Brain pericyte (primary cell): ENCODE measurements at regions not wholly inside any gene's neighbourhood (a gene's known extent, or its start where the extent isn't known, plus 50 kb on each side); places are given as distances from the start of the nearest gene placed in this dataset.
A peak's percentile ranks its signal among the peaks of the same experiment; 100 is the strongest.

Source experiments
- DNase-seq: peaks from one replicate; pipeline ENCODE4 v3.0.0-alpha.2; 2012; ENCODE audit warnings: low read depth, low spot score

DNA sequence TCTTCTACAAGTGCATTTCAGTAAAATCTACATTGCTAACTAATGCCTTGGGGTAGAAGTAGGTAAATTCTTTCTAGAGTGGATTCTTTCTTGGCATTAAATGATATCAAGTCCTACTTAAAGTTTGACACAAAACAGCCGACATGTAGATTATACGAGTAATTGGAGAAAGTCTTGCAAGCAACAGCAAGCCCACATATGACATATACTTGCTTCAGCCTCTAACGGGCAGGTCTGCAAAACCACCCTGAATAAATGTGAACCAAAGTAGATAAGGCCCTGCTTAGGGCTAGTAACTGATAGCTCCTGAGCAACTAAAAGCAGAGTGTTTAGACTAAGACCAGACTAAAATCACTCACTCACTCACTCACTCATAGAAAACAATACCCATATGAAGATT is 203.2 kb downstream of the LTN1 start:
- DNase-seq = no peak

DNA sequence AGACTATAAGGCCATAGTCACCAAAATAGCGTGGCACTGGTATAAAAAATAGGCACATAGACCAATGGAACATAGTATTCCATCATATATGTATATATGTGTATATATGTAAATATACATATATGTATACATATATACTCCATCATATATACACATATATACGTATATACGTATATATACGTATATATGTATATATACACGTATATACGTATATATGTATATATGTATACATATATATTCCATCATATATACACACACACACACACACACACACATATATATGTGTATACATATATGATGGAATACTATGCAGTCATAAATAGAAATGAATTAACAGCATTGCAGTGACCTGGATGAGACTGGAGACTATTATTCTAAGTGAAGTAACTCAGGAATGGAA is 204.6 kb downstream of the LTN1 start:
- DNase-seq = no peak

GRCh38 chr21:28783641-28784185 is 209.0 kb downstream of the LTN1 start:
- no peak for DNase-seq

DNA sequence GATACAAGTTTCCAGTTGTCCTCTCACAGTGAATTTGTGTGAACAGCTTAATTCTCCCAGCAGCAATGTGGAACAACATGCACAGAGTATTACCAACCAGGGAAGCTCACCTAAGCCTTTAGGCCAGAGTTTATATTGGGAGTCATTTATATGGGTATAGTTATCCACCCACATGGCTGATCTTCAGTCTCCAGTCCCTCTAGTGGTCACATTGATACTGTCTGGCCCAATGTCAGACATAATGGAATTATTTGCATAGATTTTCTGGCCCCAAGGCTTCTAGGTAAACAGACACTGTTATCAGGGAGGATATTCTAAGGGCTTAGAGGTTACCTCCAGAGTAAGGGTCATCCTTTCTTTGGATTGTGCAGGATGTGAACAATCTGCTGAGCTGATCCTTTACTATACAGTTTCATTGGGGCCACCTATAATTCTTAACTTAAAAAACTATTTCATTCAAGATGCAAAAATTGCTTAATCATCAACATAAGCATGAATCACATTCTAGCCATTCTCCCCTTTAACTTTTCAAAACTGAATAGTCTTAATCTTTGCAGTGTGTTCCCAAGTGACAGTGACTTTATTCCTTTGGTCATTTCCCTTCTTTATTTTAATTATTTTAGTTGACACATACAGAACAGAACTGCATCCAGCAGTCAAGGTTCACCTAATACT is 210.9 kb downstream of the LTN1 start:
- DNase-seq = no peak

DNA sequence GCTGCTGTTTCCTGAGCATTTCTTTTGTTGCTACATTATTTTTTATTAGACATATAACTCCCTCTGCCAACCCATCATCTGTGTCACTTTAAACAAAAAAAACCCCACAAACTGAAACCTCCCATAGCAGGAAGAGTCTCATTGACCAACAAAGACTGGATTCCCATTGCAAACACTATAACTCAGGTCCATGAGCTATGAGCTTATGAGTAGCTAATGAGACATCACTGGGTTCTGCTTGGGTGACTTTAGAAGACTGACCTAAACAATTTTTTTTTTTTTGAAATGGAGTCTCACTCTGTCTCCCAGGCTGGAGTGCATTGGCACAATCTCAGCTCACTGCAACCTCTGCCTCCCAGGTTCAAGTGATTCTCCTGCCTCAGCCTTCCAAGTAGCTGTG is 212.8 kb downstream of the LTN1 start:
- no peak for DNase-seq

DNA sequence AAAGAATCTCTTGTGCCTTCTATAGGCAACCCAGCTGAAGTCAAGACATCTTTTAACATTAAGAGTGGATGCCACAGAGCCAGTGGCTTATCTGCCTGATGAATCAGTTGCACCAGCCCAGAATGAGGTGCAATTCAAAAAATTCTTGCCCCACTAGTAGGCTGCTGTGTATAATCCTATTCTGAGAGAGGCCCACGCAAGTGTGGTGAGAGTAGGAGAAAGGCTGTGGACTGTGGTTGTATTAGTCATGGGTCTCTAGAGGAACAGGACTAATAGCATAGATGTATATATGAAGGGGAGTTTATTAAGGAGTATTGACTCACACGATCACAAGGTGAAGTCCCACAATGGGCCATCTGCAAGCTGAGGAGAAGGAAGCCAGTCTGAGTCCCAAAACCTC is 216.4 kb downstream of the LTN1 start:
- DNase-seq = no peak

- DNase-seq = no peak
These were observed 217.6 kb downstream of the LTN1 start for GRCh38 chr21:28775071-28775470.

DNA sequence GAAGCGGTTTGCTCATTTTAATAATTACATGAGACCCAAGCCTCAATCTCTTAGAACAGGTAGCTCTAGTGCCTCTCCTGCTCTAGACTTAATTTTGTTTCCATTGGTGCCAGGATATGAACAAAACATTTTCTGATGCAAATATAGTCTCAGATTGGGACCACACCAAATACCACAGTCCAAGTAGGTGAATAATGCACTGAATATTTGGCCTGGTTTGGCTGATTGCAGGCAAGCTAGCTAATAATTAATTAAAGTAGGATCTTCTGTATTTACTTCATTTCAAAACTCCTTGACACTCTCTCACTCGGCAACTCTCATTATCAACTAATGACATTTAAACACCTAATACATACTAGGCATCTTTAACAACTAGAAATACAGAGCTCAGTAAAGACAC is 219.6 kb downstream of the LTN1 start:
- no peak for DNase-seq

GRCh38 chr21:28771790-28772501 is 220.7 kb downstream of the LTN1 start:
- peak; percentile 37 for DNase-seq

- DNase-seq = no peak
These were observed 221.6 kb downstream of the LTN1 start for GRCh38 chr21:28770867-28771661.

DNA sequence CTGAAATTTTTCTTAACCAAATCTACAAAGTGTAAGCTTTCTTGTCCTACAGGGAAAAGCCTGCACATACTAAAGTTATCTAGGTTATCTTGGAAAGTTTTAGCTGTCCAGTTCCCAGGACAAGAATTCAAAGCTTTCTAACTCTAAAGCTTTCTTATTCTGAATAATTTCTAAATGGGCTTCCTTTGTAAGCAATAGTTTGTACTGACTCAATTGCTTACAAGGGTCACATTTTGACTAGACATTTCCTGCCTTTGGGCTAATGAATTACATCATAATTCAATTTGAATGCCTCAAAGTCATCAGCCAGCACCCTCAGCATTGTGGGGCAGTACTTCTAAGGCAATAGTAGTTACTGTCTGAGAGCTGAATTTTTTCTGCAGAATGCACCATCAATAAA is 223.0 kb downstream of the LTN1 start:
- no peak for DNase-seq

DNA sequence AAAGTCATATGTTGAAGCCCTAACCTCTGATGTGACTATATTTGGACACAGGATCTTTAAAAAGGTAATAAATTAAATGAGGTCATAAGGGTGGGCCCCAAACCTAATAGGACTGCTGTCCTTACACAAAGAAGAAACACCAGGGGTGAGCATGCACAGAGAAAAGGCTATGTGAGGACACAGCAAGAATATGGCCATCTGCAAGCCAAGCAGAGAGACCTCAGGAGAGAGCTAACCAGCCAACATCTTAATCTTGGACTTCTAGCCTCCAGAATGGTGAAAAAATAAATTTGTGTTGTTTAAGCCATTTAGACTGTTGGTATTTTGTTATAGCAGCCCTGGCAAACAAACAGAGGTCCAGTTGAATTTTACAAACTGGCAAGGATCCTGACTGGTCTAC is 223.9 kb downstream of the LTN1 start:
- no peak for DNase-seq

DNA sequence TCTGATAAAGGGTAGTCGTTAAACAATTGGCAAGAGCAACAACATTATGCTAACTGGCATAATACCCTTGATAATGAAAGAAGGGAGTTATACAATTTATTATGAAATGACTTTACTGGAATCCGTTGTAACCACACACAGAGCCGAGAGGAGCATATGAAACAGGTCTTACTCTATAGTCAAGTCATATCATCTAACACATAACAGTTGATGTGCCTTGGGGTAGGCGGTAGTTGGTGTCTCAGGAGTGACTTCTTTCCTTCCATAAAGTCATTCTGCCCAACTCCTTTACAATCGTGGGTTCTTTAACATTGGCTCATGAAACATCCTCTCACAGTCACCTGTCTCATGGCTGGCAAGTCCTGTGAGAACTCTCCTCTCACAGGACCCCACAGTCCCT is 225.2 kb downstream of the LTN1 start:
- DNase-seq = no peak

DNA sequence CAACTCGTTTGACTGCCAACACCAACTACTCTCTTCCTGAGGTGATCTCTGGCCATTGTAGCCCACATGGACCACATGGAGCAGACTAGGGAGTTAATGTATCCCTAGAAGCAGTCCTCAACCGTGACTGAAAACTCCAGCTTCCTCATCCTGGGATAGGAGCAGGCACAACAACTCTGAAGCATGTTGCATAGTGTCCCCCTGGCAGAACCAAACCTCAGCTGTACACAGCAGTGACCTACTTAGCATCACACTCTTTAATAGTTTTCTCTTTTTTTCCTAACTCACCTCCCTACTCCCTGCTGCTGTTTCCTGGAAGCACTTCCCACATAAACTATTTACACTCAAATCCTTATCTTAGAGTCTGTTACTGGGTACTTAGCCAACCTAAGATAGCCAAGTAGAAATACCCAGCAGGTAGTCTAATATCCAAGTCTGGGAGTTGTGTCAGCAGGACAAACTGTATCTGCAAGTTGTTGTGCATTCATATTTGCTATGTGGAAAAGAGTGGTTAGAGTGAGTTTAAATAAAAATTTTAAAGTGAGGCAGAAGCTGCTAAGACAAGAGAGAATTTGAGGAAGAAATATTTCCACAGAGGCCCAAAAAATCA is 228.8 kb downstream of the LTN1 start:
- no peak for DNase-seq

DNA sequence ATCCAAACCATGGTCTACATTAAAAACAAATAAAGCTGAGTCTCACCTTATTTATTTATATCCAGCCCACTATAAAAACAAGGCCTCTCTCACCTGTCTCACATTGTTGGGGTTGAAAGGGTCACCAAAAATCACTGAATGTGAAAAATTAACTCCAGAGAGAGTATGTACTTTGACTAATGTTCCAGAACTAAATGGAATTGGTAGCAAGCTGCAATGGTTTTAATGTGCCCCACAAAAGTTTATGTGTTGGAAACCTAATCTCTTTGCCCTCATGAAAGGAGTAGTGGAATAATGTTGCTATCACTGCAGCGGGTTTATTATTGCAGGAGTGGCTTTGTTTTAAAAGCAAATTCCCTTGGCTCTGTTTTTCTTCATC is 230.3 kb downstream of the LTN1 start:
- DNase-seq = no peak

DNA sequence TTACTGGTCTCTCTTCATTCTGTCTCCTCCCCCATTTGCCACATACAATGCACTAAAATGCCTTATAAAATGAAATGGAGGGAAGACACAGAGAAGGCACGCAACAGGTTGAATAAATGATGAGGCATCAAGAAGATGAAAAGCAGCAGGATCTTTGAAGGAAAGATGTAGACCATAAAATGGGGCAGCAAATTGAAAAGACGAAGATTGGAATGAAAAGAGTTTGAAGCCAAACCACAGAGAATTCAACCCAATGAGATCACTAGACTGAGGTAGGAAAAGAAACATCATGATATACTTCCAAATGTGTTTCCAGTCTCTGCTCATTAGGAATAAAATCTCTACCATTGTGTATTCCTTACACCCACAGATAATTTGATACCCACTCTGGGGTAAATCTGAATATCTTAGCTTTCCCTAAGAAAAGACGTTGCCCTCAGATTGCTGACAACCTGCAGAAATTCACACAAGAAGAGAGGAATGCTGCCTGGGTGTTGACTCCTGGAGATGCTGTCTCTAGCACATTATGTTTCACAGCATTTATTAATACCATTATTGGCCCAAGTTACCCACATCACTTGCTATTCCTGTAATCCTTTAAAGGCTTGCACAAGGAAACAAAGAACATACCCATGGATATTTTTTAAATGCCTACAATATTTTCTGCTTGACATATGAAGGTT is 230.9 kb downstream of the LTN1 start:
- no peak for DNase-seq

DNA sequence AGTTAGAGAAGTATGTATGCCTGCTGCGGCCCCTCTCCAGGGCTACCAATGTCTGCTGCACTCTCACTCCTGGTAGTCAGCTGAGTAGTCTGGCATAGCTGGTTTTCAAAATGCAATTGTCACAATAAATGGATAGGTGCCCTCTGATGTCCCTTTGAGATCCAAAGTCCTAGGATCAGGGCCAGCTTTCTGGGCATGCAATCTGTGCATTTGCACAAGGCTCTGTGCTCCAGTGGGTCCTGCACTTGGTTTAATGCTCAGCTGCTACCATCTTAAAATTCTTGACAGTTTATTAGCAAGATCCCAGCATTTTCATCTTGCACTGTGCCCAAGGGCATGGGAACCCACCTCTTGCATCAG is 233.8 kb downstream of the LTN1 start:
- DNase-seq = no peak

GRCh38 chr21:28758042-28758882 is 234.4 kb downstream of the LTN1 start:
- no peak for DNase-seq

GRCh38 chr21:28754862-28755261 is 237.8 kb downstream of the LTN1 start:
- no peak for DNase-seq

- no peak for DNase-seq
These were observed 238.5 kb downstream of the LTN1 start for GRCh38 chr21:28754127-28754611.

- no peak for DNase-seq
These were observed 240.5 kb downstream of the LTN1 start for GRCh38 chr21:28752131-28752530.
